A549 (cell line): ENCODE measurements at regions not wholly inside any gene's neighbourhood (a gene's known extent, or its start where the extent isn't known, plus 50 kb on each side); places are given as distances from the start of the nearest gene placed in this dataset.
A peak's percentile ranks its signal among the peaks of the same experiment; 100 is the strongest.

Source experiments
- ATAC-seq, 2 experiments: fragments of 200-7000 bp in 1 of 2; fragments of >200 bp in 1 of 2; cut with Nextera tagmentation in 1 of 2; cut with Tn5 transposase in 1 of 2; 3 replicates each; pipeline versions ENCODE4 v1.8.0 to v1.9.1; 2018 to 2020; ENCODE audit warnings: mild to moderate bottlenecking in 1 of 2, moderate library complexity in 1 of 2
- CTCF ChIA-PET: fragments of 300-600 bp; sonication (Branson Sonifier 250); formaldehyde crosslinking; extraction: SDS; loops from one replicate; lab custom pipeline; 2021; ENCODE audit warnings: antibody characterized with exemption, inconsistent platforms; lab: Yijun Ruan, JAX
- POLR2A ChIA-PET: fragments of 350-600 bp; formaldehyde crosslinking; extraction: SDS; loops from one replicate; lab custom pipeline; 2021; ENCODE audit warnings: antibody characterized with exemption, inconsistent platforms; lab: Yijun Ruan, JAX
- DNase-seq, 2 experiments: peaks; one replicate each; pipeline versions ENCODE4 v3.0.0 to v3.0.0-alpha.2; 2011 to 2016; ENCODE audit warnings: low read depth in 1 of 2, low spot score in 1 of 2
- FAIRE-seq: peaks from 2 replicates; lab custom pipeline; 2011; peaks lifted over from hg19 to GRCh38; lab: Jason Lieb, UNC
- H3K27ac ChIP-seq, 2 experiments: fragments of >200 bp; sonication (Bioruptor Twin); formaldehyde crosslinking; 3 replicates each; pipeline ENCODE4 v1.5.1; 2016 to 2017
- H3K4me1 ChIP-seq: fragments of >200 bp; sonication (Bioruptor Twin); formaldehyde crosslinking; 3 replicates; pipeline ENCODE4 v1.6.1; 2016
- H3K4me2 ChIP-seq: fragments of >200 bp; sonication (Bioruptor Twin); formaldehyde crosslinking; 3 replicates; pipeline ENCODE4 v1.6.1; 2016
- H3K4me3 ChIP-seq: fragments of >200 bp; sonication (Bioruptor Twin); formaldehyde crosslinking; 3 replicates; pipeline ENCODE4 v1.5.1; 2016
- H3K9me3 ChIP-seq: fragments of >200 bp; sonication (Bioruptor Twin); formaldehyde crosslinking; 3 replicates; pipeline ENCODE4 v1.6.1; 2016
- CHD4 ChIP-seq: fragments of 200-600 bp; sonication (generic); IDR thresholded peaks from 2 replicates; pipeline ENCODE4 v1.6.1; 2016; ENCODE audit warnings: antibody characterized with exemption, mild to moderate bottlenecking, borderline replicate concordance
- ESRRA ChIP-seq: fragments of 150-350 bp; IDR thresholded peaks from 2 replicates; pipeline ENCODE4 v1.6.1; 2014; ENCODE audit warnings: mild to moderate bottlenecking, low read length, borderline replicate concordance
- HOXA7 ChIP-seq: fragments of 250-450 bp; sonication (Bioruptor Pico); IDR thresholded peaks from 2 replicates; pipeline ENCODE4 v1.5.0; 2020; ENCODE audit warnings: mild to moderate bottlenecking, moderate library complexity
- HOXB13 ChIP-seq: fragments of 250-450 bp; sonication (Bioruptor Pico); IDR thresholded peaks from 2 replicates; pipeline ENCODE4 v1.5.0; 2020; ENCODE audit warnings: low read depth, mild to moderate bottlenecking, moderate library complexity
- RCOR1 ChIP-seq: fragments of 150-350 bp; IDR thresholded peaks from 2 replicates; pipeline ENCODE4 v1.6.1; 2014; ENCODE audit warnings: antibody characterized with exemption, low read length, low read depth
- ZFP36 ChIP-seq: fragments of 450-650 bp; IDR thresholded peaks from 2 replicates; pipeline ENCODE4 v1.6.1; 2014; ENCODE audit warnings: borderline replicate concordance; ENCODE audit not compliant: partially characterized antibody
- WGBS: methylation state at CpG from one replicate; pipeline ENCODE4 v1.1.6; 2017; ENCODE audit errors: missing lambda C conversion rate; 5-methylcytosine and 5-hydroxymethylcytosine counted together
- TF ChIP-seq, protein P1 (sequence below): IDR thresholded peaks from 2 replicates; pipeline ENCODE4 v1.6.1; 2012; ENCODE audit warnings: low read depth, borderline replicate concordance
- TF ChIP-seq, protein P2 (sequence below): fragments of 450-650 bp; IDR thresholded peaks from 2 replicates; pipeline ENCODE4 v1.6.1; 2014; ENCODE audit warnings: antibody characterized with exemption

DNA sequence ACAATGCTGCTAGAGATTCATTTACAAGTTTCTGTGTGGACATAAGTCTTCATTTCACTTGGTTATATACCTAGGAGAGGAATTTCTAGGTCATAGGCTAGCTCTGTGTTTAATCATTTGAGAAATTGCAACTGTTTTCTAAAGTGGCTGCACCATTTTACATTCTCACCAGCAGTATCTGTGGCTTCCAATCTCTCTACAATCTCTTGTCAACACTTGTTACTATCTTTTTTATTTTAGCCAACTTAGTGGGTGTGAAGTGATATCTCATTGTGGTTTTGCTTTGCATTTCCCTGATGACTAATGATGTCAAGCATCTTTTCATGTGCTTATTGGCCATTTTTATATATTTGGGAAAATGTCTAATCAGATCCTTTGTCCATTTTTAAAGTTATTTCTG lies 53.0 kb upstream of the DRGX start:
- no peak for ATAC-seq
- POLR2A ChIA-PET, result no interaction called here
- no peak for TF ChIP-seq RCOR1
- TF ChIP-seq CHD4, result no peak
- TF ChIP-seq, protein P1, sequence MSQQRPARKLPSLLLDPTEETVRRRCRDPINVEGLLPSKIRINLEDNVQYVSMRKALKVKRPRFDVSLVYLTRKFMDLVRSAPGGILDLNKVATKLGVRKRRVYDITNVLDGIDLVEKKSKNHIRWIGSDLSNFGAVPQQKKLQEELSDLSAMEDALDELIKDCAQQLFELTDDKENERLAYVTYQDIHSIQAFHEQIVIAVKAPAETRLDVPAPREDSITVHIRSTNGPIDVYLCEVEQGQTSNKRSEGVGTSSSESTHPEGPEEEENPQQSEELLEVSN, result no peak
- TF ChIP-seq ZFP36, result peak; percentile 59
- TF ChIP-seq, all 56 proteins: peak for 1
- Histone ChIP-seq H3K4me2 (no peak overlapping the region), H3K27ac (no peak overlapping the region), H3K4me1 (no peaks in the 10 kb centered on the region), H3K9me3 (peaks cover 8% of the 10 kb centered on the region; the same call in 2 of the 3 replicates), H3K4me3 (no peak overlapping the region)
- DNase-seq (no peak), FAIRE-seq (no peak)
- CTCF ChIA-PET, result no interaction called here

DNA sequence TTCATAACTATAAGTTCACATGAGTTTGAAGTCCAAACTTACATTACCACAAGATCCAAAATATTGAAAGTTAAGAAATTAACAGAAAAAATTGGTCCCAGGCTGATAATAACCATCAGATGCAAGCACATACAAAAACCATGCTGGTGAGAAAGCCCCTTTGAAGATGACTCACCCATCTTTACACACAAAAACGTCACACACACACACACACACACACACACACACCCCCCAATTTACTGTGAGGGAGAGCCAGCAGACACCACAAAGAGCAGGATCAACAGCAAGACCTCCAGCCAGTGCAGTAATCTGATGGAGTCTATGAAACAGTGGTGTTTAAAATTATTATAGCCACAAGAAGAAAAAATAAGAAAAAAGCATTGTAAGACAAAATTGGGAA lies 50.1 kb upstream of the DRGX start:
- ATAC-seq, result no peak
- DNase-seq, result peak in 1 of 2 experiments; percentile 9
- Histone ChIP-seq H3K4me3 (no peak overlapping the region), H3K4me2 (no peak overlapping the region), H3K27ac (no peak overlapping the region), H3K9me3 (peaks cover 3% of the 10 kb centered on the region; the same call in 1 of the 3 replicates), H3K4me1 (no peaks in the 10 kb centered on the region)
- ChIA-PET CTCF (interaction anchor here (0.9 to 1.3 kb wide), 2 partner anchors 29 to 34 kb away, joined by 3 to 4 read pairs; no protein-coding TSS in a partner anchor), POLR2A (no interaction called here)
- FAIRE-seq, result no peak
- 0% methylated on average over 1 of the region's 1 CpG for WGBS
- TF ChIP-seq, protein P2, sequence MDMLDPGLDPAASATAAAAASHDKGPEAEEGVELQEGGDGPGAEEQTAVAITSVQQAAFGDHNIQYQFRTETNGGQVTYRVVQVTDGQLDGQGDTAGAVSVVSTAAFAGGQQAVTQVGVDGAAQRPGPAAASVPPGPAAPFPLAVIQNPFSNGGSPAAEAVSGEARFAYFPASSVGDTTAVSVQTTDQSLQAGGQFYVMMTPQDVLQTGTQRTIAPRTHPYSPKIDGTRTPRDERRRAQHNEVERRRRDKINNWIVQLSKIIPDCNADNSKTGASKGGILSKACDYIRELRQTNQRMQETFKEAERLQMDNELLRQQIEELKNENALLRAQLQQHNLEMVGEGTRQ, result no peak
- TF ChIP-seq ESRRA (no peak), HOXA7 (CRISPR knock-in tag) (no peak), HOXB13 (CRISPR knock-in tag) (no peak)
